IPS DF 6.9 (cell line): ENCODE measurements at regions not wholly inside any gene's neighbourhood (a gene's known extent, or its start where the extent isn't known, plus 50 kb on each side); places are given as distances from the start of the nearest gene placed in this dataset.

Source experiments
- DNase-seq: peaks from one replicate; pipeline ENCODE4 v3.0.0-alpha.2; 2013; ENCODE audit warnings: low read depth, low spot score
- H3K27ac ChIP-seq: one replicate; pipeline ENCODE4 v1.5.1; 2013; ENCODE audit warnings: low read length, control low read depth
- H3K27me3 ChIP-seq: 2 replicates; pipeline ENCODE4 v1.6.1; 2013; ENCODE audit warnings: mild to moderate bottlenecking, low read length; ENCODE audit not compliant: control insufficient read depth, insufficient read depth
- H3K36me3 ChIP-seq: 2 replicates; pipeline ENCODE4 v1.6.1; 2013; ENCODE audit warnings: low read length; ENCODE audit not compliant: control insufficient read depth, insufficient read depth
- H3K4me1 ChIP-seq: 2 replicates; pipeline ENCODE4 v1.6.1; 2013; ENCODE audit warnings: low read length; ENCODE audit not compliant: control insufficient read depth, insufficient read depth
- H3K4me3 ChIP-seq: 2 replicates; pipeline ENCODE4 v1.5.1; 2013; ENCODE audit warnings: mild to moderate bottlenecking, low read length
- H3K9me3 ChIP-seq: 2 replicates; pipeline ENCODE4 v1.6.1; 2013; ENCODE audit warnings: low read length, inconsistent platforms; ENCODE audit not compliant: control insufficient read depth, insufficient read depth
- WGBS: extraction: QIAGEN DNeasy Blood & Tissue Kit; methylation state at CpG from one replicate; pipeline ENCODE4 v1.1.7; 2013; ENCODE audit warnings: mixed read lengths, missing lambda C conversion rate; ENCODE audit not compliant: insufficient read length, insufficient coverage; 5-methylcytosine and 5-hydroxymethylcytosine counted together

GRCh38 chr16:51757124-51757470, 606.0 kb upstream of the SALL1 start:
- no peaks in the 10 kb centered on the region for H3K27me3 ChIP-seq
- no CpG with 5 or more reads among the region's 7 CpGs for WGBS
- H3K9me3 ChIP-seq = no peaks in the 10 kb centered on the region
- H3K4me1 ChIP-seq = peaks cover 7% of the 10 kb centered on the region; the same call in 1 of the 2 replicates
- H3K4me3 ChIP-seq = no peak overlapping the region
- H3K27ac ChIP-seq = no peak overlapping the region
- no peaks in the 10 kb centered on the region for H3K36me3 ChIP-seq
- no peak for DNase-seq

GRCh38 chr16:51756447-51757123, 605.5 kb upstream of the SALL1 start:
- Histone ChIP-seq H3K4me3 (no peak overlapping the region), H3K27ac (no peak overlapping the region), H3K9me3 (no peaks in the 10 kb centered on the region), H3K36me3 (no peaks in the 10 kb centered on the region), H3K4me1 (peaks cover 7% of the 10 kb centered on the region; the same call in 1 of the 2 replicates), H3K27me3 (no peaks in the 10 kb centered on the region)
- no CpG with 5 or more reads among the region's 14 CpGs for WGBS
- no peak for DNase-seq

GRCh38 chr16:51755577-51756355, 604.7 kb upstream of the SALL1 start:
- DNase-seq = no peak
- H3K4me1 ChIP-seq = peaks cover 7% of the 10 kb centered on the region; the same call in 1 of the 2 replicates
- H3K36me3 ChIP-seq = no peaks in the 10 kb centered on the region
- H3K9me3 ChIP-seq = no peaks in the 10 kb centered on the region
- no peak overlapping the region for H3K27ac ChIP-seq
- H3K27me3 ChIP-seq = no peaks in the 10 kb centered on the region
- H3K4me3 ChIP-seq = no peak overlapping the region
- no CpG with 5 or more reads among the region's 4 CpGs for WGBS

- DNase-seq = no peak
- Histone ChIP-seq H3K27me3 (no peaks in the 10 kb centered on the region), H3K4me1 (peaks cover 7% of the 10 kb centered on the region; the same call in 1 of the 2 replicates), H3K4me3 (no peak overlapping the region), H3K36me3 (no peaks in the 10 kb centered on the region), H3K9me3 (no peaks in the 10 kb centered on the region), H3K27ac (no peak overlapping the region)
- no CpG with 5 or more reads among the region's 12 CpGs for WGBS
Measured at GRCh38 chr16:51755039-51755501, 604.0 kb upstream of the SALL1 start.

GRCh38 chr16:51753467-51754127, 602.5 kb upstream of the SALL1 start:
- Histone ChIP-seq H3K27ac (no peak overlapping the region), H3K4me3 (no peak overlapping the region), H3K36me3 (no peaks in the 10 kb centered on the region), H3K4me1 (peaks cover 5% of the 10 kb centered on the region; the same call in 1 of the 2 replicates), H3K27me3 (no peaks in the 10 kb centered on the region), H3K9me3 (no peaks in the 10 kb centered on the region)
- DNase-seq = no peak
- no CpG with 5 or more reads among the region's 1 CpG for WGBS

- Histone ChIP-seq H3K4me3 (no peak overlapping the region), H3K4me1 (peaks cover 5% of the 10 kb centered on the region; the same call in 1 of the 2 replicates), H3K9me3 (no peaks in the 10 kb centered on the region), H3K36me3 (no peaks in the 10 kb centered on the region), H3K27me3 (no peaks in the 10 kb centered on the region), H3K27ac (no peak overlapping the region)
- no CpG with 5 or more reads among the region's 3 CpGs for WGBS
- DNase-seq = no peak
Measured at GRCh38 chr16:51752438-51752995, 601.4 kb upstream of the SALL1 start.

- Histone ChIP-seq H3K36me3 (no peaks in the 10 kb centered on the region), H3K4me3 (no peak overlapping the region), H3K27me3 (no peaks in the 10 kb centered on the region), H3K27ac (no peak overlapping the region), H3K4me1 (no peaks in the 10 kb centered on the region), H3K9me3 (no peaks in the 10 kb centered on the region)
- WGBS = 100% methylated on average over 2 of the region's 4 CpGs
- DNase-seq = no peak
Measured at GRCh38 chr16:51747329-51747728, 596.3 kb upstream of the SALL1 start.

- Histone ChIP-seq H3K4me3 (no peak overlapping the region), H3K27ac (no peak overlapping the region), H3K27me3 (no peaks in the 10 kb centered on the region), H3K4me1 (peaks cover 3% of the 10 kb centered on the region; the same call in 1 of the 2 replicates), H3K36me3 (no peaks in the 10 kb centered on the region), H3K9me3 (no peaks in the 10 kb centered on the region)
- DNase-seq = no peak
- no CpG with 5 or more reads among the region's 1 CpG for WGBS
Measured at GRCh38 chr16:51734220-51734619, 583.1 kb upstream of the SALL1 start.

GRCh38 chr16:51733181-51733580, 582.1 kb upstream of the SALL1 start:
- H3K27me3 ChIP-seq = no peaks in the 10 kb centered on the region
- no peak for DNase-seq
- WGBS = no CpG with 5 or more reads among the region's 2 CpGs
- no peak overlapping the region for H3K4me3 ChIP-seq
- H3K36me3 ChIP-seq = no peaks in the 10 kb centered on the region
- no peak overlapping the region for H3K27ac ChIP-seq
- H3K4me1 ChIP-seq = peaks cover 3% of the 10 kb centered on the region; the same call in 1 of the 2 replicates
- no peaks in the 10 kb centered on the region for H3K9me3 ChIP-seq

GRCh38 chr16:51731160-51731559, 580.1 kb upstream of the SALL1 start:
- no peaks in the 10 kb centered on the region for H3K27me3 ChIP-seq
- no CpG with 5 or more reads among the region's 4 CpGs for WGBS

More at GRCh38 chr16:51731160-51731559, 580.1 kb upstream of the SALL1 start:
- Histone ChIP-seq H3K9me3 (no peaks in the 10 kb centered on the region), H3K36me3 (no peaks in the 10 kb centered on the region), H3K4me1 (peaks cover 3% of the 10 kb centered on the region; the same call in 1 of the 2 replicates), H3K4me3 (no peak overlapping the region), H3K27ac (no peak overlapping the region)
- no peak for DNase-seq
